HG03064 (cell line): ENCODE measurements at regions not wholly inside any gene's neighbourhood (a gene's known extent, or its start where the extent isn't known, plus 50 kb on each side); places are given as distances from the start of the nearest gene placed in this dataset.

ENCODE experiments used
- ATAC-seq: cut with Tn5 transposase; IDR thresholded peaks from one replicate; pipeline ENCODE4 v1.9.1; 2021; ENCODE audit warnings: low read depth; ENCODE audit not compliant: unreplicated experiment

- ATAC-seq = no peak
These were observed 288.4 kb upstream of the TRIB2 start for GRCh38 chr2:12428324-12428723.

- no peak for ATAC-seq
These were observed 287.9 kb upstream of the TRIB2 start for GRCh38 chr2:12428786-12429185.

- ATAC-seq = no peak
These were observed 286.8 kb upstream of the TRIB2 start for GRCh38 chr2:12429779-12430406.

GRCh38 chr2:12430407-12431133 is 286.2 kb upstream of the TRIB2 start:
- peak; percentile 99 for ATAC-seq

- ATAC-seq = no peak
These were observed 283.6 kb upstream of the TRIB2 start for GRCh38 chr2:12432985-12433625.

GRCh38 chr2:12433626-12433990 is 283.1 kb upstream of the TRIB2 start:
- no peak for ATAC-seq

- no peak for ATAC-seq
These were observed 282.1 kb upstream of the TRIB2 start for GRCh38 chr2:12434630-12435098.

- ATAC-seq = no peak
These were observed 281.1 kb upstream of the TRIB2 start for GRCh38 chr2:12435430-12436222.

GRCh38 chr2:12436483-12436882 is 280.3 kb upstream of the TRIB2 start:
- ATAC-seq = no peak

- no peak for ATAC-seq
These were observed 279.7 kb upstream of the TRIB2 start for GRCh38 chr2:12436935-12437561.

GRCh38 chr2:12440731-12441130 is 276.0 kb upstream of the TRIB2 start:
- ATAC-seq = no peak

GRCh38 chr2:12441750-12442475 is 274.8 kb upstream of the TRIB2 start:
- ATAC-seq = no peak

- ATAC-seq = no peak
These were observed 274.3 kb upstream of the TRIB2 start for GRCh38 chr2:12442476-12442847.

GRCh38 chr2:12448846-12449505 is 267.8 kb upstream of the TRIB2 start:
- no peak for ATAC-seq

- ATAC-seq = no peak
These were observed 265.0 kb upstream of the TRIB2 start for GRCh38 chr2:12451726-12452125.

GRCh38 chr2:12452185-12452584 is 264.6 kb upstream of the TRIB2 start:
- no peak for ATAC-seq

- no peak for ATAC-seq
These were observed 263.0 kb upstream of the TRIB2 start for GRCh38 chr2:12453731-12454130.

GRCh38 chr2:12455661-12456060 is 261.1 kb upstream of the TRIB2 start:
- ATAC-seq = no peak

GRCh38 chr2:12456293-12457106 is 260.2 kb upstream of the TRIB2 start:
- ATAC-seq = no peak
